ENCODE measurements at regions not wholly inside any gene's neighbourhood (a gene's known extent, or its start where the extent isn't known, plus 50 kb on each side); places are given as distances from the start of the nearest gene placed in this dataset.

GRCh38 chr14:49953196-49953595 is 60.3 kb downstream of the ARF6 start:
- no peak for TF ChIP-seq EZH2 (IDR thresholded peaks at IDR 0.05; ENCODE audit: borderline replicate concordance, low read length)
- TF ChIP-seq, protein P1, sequence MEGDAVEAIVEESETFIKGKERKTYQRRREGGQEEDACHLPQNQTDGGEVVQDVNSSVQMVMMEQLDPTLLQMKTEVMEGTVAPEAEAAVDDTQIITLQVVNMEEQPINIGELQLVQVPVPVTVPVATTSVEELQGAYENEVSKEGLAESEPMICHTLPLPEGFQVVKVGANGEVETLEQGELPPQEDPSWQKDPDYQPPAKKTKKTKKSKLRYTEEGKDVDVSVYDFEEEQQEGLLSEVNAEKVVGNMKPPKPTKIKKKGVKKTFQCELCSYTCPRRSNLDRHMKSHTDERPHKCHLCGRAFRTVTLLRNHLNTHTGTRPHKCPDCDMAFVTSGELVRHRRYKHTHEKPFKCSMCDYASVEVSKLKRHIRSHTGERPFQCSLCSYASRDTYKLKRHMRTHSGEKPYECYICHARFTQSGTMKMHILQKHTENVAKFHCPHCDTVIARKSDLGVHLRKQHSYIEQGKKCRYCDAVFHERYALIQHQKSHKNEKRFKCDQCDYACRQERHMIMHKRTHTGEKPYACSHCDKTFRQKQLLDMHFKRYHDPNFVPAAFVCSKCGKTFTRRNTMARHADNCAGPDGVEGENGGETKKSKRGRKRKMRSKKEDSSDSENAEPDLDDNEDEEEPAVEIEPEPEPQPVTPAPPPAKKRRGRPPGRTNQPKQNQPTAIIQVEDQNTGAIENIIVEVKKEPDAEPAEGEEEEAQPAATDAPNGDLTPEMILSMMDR (IDR thresholded peaks at IDR 0.05; ENCODE audit: low read length), result no peak
